Fibroblast of skin of right biceps (primary cell): ENCODE measurements at regions not wholly inside any gene's neighbourhood (a gene's known extent, or its start where the extent isn't known, plus 50 kb on each side); places are given as distances from the start of the nearest gene placed in this dataset.
"Not testable (repeated sequence)": the region's sequence is repeated elsewhere in the genome, so short reads cannot be mapped to it uniquely, and the experiment has no call there.

ENCODE experiments used
- DNase-seq: peaks from one replicate; pipeline ENCODE4 v3.0.0-alpha.2; 2013

GRCh38 chr14:104416383-104416782 is 163.2 kb upstream of the C14orf180 start:
- DNase-seq = no peak

- DNase-seq = no peak
Observed at GRCh38 chr14:104419865-104420505, 159.6 kb upstream of the C14orf180 start.

- DNase-seq = not testable (repeated sequence)
Observed at GRCh38 chr14:104420523-104420922, 159.0 kb upstream of the C14orf180 start.

GRCh38 chr14:104420990-104421389 is 158.6 kb upstream of the C14orf180 start:
- DNase-seq = no peak

- DNase-seq = no peak
Observed at GRCh38 chr14:104421401-104421821, 158.2 kb upstream of the C14orf180 start.

GRCh38 chr14:104421892-104422828 is 157.4 kb upstream of the C14orf180 start:
- no peak for DNase-seq

- no peak for DNase-seq
Observed at GRCh38 chr14:104422837-104423681, 156.5 kb upstream of the C14orf180 start.

- no peak for DNase-seq
Observed at GRCh38 chr14:104423701-104424405, 155.7 kb upstream of the C14orf180 start.

GRCh38 chr14:104424406-104425072 is 155.0 kb upstream of the C14orf180 start:
- no peak for DNase-seq

- DNase-seq = no peak
Observed at GRCh38 chr14:104425171-104425681, 154.3 kb upstream of the C14orf180 start.

- no peak for DNase-seq
Observed at GRCh38 chr14:104425763-104426646, 153.6 kb upstream of the C14orf180 start.

- no peak for DNase-seq
Observed at GRCh38 chr14:104427131-104427851, 152.3 kb upstream of the C14orf180 start.

GRCh38 chr14:104428333-104428851 is 151.2 kb upstream of the C14orf180 start:
- no peak for DNase-seq

- DNase-seq = no peak
Observed at GRCh38 chr14:104428860-104429259, 150.7 kb upstream of the C14orf180 start.

GRCh38 chr14:104429291-104429861 is 150.2 kb upstream of the C14orf180 start:
- no peak for DNase-seq

GRCh38 chr14:104431351-104431928 is 148.1 kb upstream of the C14orf180 start:
- DNase-seq = no peak

GRCh38 chr14:104431929-104432541 is 147.5 kb upstream of the C14orf180 start:
- DNase-seq = no peak

GRCh38 chr14:104432611-104433231 is 146.8 kb upstream of the C14orf180 start:
- DNase-seq = no peak
